HG02885 (cell line): ENCODE measurements at regions not wholly inside any gene's neighbourhood (a gene's known extent, or its start where the extent isn't known, plus 50 kb on each side); places are given as distances from the start of the nearest gene placed in this dataset.
A peak's percentile ranks its signal among the peaks of the same experiment; 100 is the strongest.
"Not testable (repeated sequence)": the region's sequence is repeated elsewhere in the genome, so short reads cannot be mapped to it uniquely, and the experiment has no call there.

Experiments
- ATAC-seq: cut with Tn5 transposase; IDR thresholded peaks from one replicate; pipeline ENCODE4 v1.9.1; 2021; ENCODE audit warnings: mild to moderate bottlenecking; ENCODE audit not compliant: unreplicated experiment, poor library complexity

GRCh38 chr3:30475038-30475808 lies 131.2 kb upstream of the TGFBR2 start:
- ATAC-seq, result peak; percentile 92

GRCh38 chr3:30475809-30476178 lies 130.6 kb upstream of the TGFBR2 start:
- no peak for ATAC-seq

- peak; percentile 33 for ATAC-seq
Observed at GRCh38 chr3:30476368-30477084, 129.9 kb upstream of the TGFBR2 start.

DNA sequence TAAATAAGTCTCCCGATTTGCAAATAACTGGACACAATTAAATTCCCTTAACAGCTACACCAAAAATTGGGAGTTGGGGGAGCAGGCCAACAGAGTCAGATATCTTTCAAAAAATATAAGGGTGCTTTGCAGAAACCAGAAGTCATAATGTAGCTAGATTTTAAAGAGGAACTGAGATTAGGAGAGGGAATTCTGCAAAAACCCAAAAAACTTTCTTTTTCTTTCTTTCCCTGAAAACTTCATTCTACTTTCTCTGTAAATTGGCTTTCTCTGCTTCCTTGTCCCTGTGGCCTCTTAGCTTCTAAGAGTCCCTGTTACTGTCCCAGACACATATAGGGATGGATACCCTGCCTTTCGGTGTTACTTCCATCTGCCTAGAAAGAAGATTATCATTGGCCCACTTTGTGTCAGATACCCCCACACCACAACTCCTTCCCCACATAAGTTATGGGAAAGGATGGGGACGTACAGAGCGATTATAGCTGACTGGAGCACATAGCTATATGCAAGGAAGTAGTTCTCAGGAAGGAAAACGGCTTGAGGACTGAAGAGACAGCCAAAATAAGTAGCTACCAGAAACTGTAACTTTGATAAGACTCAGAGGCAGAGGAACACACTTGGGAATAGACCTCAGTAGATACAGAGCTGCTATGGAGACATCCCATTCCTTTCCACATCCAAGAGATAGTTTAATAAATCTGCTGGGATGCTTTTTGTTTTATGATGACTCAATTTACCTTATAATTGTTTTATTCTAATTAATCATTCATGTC lies 129.1 kb upstream of the TGFBR2 start:
- ATAC-seq, result no peak

- ATAC-seq, result not testable (repeated sequence)
Observed at GRCh38 chr3:30479737-30480136, 126.7 kb upstream of the TGFBR2 start.

- not testable (repeated sequence) for ATAC-seq
Observed at GRCh38 chr3:30480156-30480555, 126.2 kb upstream of the TGFBR2 start.

GRCh38 chr3:30480587-30480986 lies 125.8 kb upstream of the TGFBR2 start:
- no peak for ATAC-seq

GRCh38 chr3:30481241-30481640 lies 125.2 kb upstream of the TGFBR2 start:
- ATAC-seq, result no peak

- not testable (repeated sequence) for ATAC-seq
Observed at GRCh38 chr3:30484229-30484628, 122.2 kb upstream of the TGFBR2 start.

DNA sequence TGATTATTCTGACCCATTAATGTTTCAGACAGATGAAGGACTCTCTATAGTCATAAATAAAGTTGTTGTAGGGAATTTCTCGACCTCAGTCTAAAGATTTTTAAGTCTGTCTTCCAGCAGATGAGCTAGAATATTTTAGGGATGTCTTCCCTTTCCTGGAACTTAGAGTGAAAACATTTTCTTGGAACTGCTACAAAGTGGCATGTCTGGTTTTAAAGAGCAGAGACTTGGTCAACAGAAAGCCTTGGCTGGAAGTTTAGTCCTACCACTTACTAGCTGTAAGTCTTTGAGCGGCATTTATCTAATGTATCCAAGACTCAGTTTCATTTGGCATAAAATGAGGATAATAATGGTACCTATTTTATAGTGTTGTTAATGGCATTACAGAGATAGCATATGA lies 120.0 kb upstream of the TGFBR2 start:
- no peak for ATAC-seq

GRCh38 chr3:30488070-30488756 lies 118.2 kb upstream of the TGFBR2 start:
- ATAC-seq, result no peak

DNA sequence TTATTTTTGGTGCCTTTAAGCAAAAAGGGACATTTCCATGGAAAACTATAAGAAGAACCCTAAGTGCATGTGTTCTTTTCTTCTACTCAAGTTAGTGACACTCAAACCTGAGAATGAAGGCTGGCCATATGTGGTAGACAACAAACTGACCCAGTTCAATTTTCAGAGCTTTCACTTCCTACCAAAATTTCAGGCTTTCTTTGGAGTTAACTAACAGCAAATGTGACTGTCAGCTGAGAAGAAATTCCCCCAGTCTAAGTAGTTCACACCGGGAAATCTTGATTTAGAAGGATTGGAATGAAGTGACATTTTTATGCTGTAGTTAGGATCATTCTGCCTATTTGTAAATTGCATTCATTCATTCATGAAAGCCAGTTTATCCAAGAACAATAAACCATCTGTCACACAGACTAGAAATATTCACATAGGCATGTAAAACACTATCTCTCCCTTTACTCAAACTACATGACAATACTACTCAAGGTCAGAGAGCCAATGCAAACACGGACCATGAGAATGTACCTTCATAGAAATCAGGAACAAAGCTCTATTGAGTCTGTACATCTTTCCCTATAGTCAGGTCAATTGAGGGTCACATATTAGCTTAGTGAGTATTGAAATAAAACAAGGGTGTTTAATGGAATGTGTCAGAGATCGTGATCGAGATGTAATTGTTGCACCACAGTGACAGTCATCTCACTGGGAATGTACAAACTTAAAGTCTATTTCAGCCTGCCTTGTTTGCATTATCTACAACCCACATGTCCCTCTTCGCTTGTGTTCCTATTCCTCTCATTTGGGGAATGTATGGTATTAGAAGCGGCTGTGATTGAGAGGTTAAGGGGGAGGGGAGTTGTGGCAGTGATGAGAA lies 113.8 kb upstream of the TGFBR2 start:
- ATAC-seq, result no peak

DNA sequence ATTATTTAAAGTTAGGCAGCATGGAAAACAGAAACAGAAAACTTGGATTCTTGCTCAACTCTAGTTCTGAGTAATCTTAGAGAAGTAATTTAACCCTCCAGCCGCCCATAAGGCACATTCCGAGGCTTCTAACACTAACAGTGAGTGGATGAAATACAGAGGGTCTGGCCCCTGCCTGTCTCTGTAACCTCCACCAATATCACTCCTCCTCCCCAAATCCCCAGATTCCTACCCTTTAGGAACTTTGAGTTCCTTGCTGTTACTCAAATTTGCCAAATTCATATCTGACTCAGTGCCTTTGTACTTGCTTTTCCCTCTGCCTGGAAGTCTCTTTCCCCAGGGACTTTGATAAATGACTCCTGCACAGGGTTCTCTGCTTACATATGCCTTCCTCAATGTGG lies 112.5 kb upstream of the TGFBR2 start:
- no peak for ATAC-seq

DNA sequence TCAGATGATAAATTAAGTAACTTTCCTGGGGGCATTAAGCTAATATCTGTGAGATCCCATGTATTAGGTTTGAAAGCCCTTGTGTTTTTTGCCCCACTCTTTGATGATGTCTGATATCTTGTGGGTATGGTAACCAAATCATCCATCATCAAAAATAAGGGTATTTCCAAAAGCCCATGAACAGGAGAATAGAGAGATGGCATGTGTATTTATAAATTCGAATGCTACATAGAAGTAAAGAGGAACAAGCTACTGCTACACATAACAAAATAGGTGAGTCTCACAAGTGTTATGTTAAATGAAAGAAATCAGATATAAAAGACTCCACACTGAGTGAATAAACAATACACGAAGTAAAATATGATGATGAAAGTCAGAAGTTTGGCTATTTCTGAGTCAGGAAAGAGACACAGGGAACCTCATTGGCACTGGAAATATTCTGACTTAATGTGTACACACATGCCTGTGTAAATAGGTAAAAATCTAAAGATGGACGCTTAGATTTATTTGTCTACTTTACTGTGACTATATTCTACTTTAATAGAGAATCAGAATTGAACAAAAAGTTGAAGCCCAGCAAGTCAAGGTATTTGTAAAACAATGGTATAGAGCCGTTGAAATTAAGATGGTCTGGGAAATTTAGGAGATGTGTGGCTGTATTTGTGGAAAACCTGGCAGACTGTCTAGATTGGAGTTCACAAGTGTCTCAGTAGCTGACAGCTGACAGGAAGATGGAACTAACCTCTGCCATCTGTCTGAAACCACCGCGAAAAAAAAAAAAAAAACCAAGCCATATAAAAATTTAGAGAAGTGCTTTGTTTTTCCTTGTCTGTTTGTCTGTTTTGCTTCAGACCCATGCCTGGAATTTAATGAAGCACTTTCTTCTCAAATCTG lies 111.0 kb upstream of the TGFBR2 start:
- ATAC-seq, result no peak

- ATAC-seq, result no peak
Observed at GRCh38 chr3:30496066-30496966, 110.1 kb upstream of the TGFBR2 start.

DNA sequence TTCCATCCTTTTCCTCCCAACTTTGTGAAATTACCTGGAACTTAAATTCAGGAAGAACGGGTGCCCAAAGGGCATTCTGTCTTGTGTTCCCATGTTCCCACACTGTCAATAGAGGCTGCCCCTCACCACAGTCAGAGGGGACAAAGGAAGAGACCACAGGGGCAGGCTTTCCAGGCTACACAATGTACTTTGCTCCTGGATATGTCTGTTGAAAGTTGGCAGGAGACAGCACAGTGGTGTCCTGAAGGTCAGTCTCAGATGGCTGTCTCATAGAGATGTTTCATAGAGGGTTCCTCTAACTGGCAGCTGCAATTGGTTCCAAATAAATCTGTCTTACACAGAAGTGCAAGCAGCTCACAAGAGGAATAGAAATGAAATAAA lies 107.8 kb upstream of the TGFBR2 start:
- no peak for ATAC-seq

DNA sequence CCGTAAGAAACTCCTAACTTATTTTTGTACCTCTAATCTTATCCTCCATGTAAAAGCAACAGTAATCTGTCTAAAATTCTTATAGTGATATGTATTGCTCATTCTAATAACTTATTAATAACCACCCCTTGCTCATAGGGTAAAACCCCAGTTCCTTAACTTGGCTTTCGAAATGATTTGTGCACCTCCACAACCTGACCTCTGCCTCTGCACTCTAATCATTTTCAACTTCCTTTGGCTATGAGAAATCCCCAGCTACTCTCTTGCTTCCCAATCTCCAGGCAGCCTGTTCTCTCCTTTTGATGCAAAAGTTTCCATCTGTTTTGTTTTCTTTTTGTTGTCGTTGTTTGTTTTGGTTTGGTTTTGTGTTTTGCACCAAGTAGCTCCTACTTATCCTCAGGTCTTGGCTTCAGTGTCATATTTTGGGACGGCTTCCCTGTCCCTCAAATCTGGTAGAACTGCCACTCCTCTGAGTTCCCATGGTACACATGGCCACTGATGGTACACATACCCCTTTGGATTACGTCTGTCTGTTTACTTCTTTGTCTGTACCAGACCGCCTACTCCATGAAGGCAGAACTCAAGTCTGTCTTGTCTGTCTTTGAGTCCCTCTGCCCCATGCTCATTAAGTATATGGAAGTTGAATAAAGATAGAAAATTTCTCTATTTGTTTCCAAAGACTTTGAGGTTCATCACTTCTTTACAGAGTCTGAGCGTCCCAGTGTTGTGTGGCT lies 105.6 kb upstream of the TGFBR2 start:
- ATAC-seq, result peak; percentile 95
